GM23338 (cell line): ENCODE measurements at regions not wholly inside any gene's neighbourhood (a gene's known extent, or its start where the extent isn't known, plus 50 kb on each side); places are given as distances from the start of the nearest gene placed in this dataset.

Experiments
- CREB1 ChIP-seq: fragments of 250-450 bp; sonication (Bioruptor Pico); IDR thresholded peaks from 2 replicates; pipeline ENCODE4 v1.5.0; 2020; ENCODE audit warnings: low read depth, mild to moderate bottlenecking, moderate library complexity
- CTCF ChIP-seq, 2 experiments: fragments of 200-600 bp in 1 of 2; sonication (generic) in 1 of 2; conservative IDR thresholded peaks; 2 replicates each; pipeline versions ENCODE4 v1.5.1 to v1.6.1; 2016 to 2017; ENCODE audit warnings: antibody characterized with exemption in 2 of 2, low read depth in 2 of 2, mild to moderate bottlenecking in 2 of 2, moderate library complexity in 1 of 2
- ETS1 ChIP-seq: IDR thresholded peaks from 2 replicates; pipeline ENCODE4 v1.6.1; 2016; ENCODE audit warnings: antibody characterized with exemption
- EZH2 ChIP-seq: fragments of 200-600 bp; sonication (generic); IDR thresholded peaks from one replicate; pipeline ENCODE4 v1.8.0; 2017; ENCODE audit warnings: antibody characterized with exemption, mild to moderate bottlenecking, low read depth; ENCODE audit not compliant: unreplicated experiment
- EZH2phosphoT487 ChIP-seq: fragments of 200-600 bp; sonication (generic); IDR thresholded peaks from one replicate; pipeline ENCODE4 v1.8.1; 2018; ENCODE audit warnings: antibody characterized with exemption; ENCODE audit not compliant: unreplicated experiment
- JUNB ChIP-seq: IDR thresholded peaks from one replicate; pipeline ENCODE4 v1.6.1; 2016; ENCODE audit warnings: antibody characterized with exemption; ENCODE audit not compliant: unreplicated experiment
- NANOG ChIP-seq: IDR thresholded peaks from 2 replicates; pipeline ENCODE4 v1.6.1; 2016; ENCODE audit warnings: antibody characterized with exemption, borderline replicate concordance
- ZNF331 ChIP-seq: fragments of 250-450 bp; sonication (Bioruptor Pico); IDR thresholded peaks from 2 replicates; pipeline ENCODE4 v1.5.0; 2020; ENCODE audit warnings: low read depth, mild to moderate bottlenecking, moderate library complexity
- TF ChIP-seq, protein P1 (sequence below): fragments of 250-450 bp; sonication (Bioruptor Pico); IDR thresholded peaks from 2 replicates; pipeline ENCODE4 v1.5.0; 2020; ENCODE audit warnings: mild to moderate bottlenecking, moderate library complexity

GRCh38 chr13:34152409-34152808, 334.5 kb downstream of the RFC3 start:
- TF ChIP-seq CTCF (conservative IDR thresholded peaks at IDR 0.05; ENCODE audit: low read depth in 2 of 2) (no peak), EZH2phosphoT487 (no peak), EZH2 (no peak), JUNB (no peak), ETS1 (no peak), NANOG (no peak), CREB1 (CRISPR knock-in tag) (no peak), ZNF331 (CRISPR knock-in tag) (no peak)
- TF ChIP-seq, protein P1, sequence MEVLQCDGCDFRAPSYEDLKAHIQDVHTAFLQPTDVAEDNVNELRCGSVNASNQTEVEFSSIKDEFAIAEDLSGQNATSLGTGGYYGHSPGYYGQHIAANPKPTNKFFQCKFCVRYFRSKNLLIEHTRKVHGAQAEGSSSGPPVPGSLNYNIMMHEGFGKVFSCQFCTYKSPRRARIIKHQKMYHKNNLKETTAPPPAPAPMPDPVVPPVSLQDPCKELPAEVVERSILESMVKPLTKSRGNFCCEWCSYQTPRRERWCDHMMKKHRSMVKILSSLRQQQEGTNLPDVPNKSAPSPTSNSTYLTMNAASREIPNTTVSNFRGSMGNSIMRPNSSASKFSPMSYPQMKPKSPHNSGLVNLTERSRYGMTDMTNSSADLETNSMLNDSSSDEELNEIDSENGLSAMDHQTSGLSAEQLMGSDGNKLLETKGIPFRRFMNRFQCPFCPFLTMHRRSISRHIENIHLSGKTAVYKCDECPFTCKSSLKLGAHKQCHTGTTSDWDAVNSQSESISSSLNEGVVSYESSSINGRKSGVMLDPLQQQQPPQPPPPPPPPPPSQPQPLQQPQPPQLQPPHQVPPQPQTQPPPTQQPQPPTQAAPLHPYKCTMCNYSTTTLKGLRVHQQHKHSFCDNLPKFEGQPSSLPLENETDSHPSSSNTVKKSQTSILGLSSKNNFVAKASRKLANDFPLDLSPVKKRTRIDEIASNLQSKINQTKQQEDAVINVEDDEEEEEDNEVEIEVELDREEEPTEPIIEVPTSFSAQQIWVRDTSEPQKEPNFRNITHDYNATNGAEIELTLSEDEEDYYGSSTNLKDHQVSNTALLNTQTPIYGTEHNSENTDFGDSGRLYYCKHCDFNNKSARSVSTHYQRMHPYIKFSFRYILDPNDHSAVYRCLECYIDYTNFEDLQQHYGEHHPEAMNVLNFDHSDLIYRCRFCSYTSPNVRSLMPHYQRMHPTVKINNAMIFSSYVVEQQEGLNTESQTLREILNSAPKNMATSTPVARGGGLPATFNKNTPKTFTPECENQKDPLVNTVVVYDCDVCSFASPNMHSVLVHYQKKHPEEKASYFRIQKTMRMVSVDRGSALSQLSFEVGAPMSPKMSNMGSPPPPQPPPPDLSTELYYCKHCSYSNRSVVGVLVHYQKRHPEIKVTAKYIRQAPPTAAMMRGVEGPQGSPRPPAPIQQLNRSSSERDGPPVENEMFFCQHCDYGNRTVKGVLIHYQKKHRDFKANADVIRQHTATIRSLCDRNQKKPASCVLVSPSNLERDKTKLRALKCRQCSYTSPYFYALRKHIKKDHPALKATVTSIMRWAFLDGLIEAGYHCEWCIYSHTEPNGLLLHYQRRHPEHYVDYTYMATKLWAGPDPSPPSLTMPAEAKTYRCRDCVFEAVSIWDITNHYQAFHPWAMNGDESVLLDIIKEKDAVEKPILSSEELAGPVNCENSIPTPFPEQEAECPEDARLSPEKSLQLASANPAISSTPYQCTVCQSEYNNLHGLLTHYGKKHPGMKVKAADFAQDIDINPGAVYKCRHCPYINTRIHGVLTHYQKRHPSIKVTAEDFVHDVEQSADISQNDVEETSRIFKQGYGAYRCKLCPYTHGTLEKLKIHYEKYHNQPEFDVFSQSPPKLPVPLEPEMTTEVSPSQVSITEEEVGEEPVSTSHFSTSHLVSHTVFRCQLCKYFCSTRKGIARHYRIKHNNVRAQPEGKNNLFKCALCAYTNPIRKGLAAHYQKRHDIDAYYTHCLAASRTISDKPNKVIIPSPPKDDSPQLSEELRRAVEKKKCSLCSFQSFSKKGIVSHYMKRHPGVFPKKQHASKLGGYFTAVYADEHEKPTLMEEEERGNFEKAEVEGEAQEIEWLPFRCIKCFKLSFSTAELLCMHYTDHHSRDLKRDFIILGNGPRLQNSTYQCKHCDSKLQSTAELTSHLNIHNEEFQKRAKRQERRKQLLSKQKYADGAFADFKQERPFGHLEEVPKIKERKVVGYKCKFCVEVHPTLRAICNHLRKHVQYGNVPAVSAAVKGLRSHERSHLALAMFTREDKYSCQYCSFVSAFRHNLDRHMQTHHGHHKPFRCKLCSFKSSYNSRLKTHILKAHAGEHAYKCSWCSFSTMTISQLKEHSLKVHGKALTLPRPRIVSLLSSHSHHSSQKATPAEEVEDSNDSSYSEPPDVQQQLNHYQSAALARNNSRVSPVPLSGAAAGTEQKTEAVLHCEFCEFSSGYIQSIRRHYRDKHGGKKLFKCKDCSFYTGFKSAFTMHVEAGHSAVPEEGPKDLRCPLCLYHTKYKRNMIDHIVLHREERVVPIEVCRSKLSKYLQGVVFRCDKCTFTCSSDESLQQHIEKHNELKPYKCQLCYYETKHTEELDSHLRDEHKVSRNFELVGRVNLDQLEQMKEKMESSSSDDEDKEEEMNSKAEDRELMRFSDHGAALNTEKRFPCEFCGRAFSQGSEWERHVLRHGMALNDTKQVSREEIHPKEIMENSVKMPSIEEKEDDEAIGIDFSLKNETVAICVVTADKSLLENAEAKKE (CRISPR knock-in tag): no peak
